Motor neuron (in vitro differentiated cells): ENCODE measurements at regions not wholly inside any gene's neighbourhood (a gene's known extent, or its start where the extent isn't known, plus 50 kb on each side); places are given as distances from the start of the nearest gene placed in this dataset.

Experiments used
- ATAC-seq, 8 experiments: fragments of 200-7000 bp; cut with Tn5 transposase; replicated peaks in 6 of 8; 2 replicates each; pipeline ENCODE4 v1.8.0; 2021; ENCODE audit warnings: mild to moderate bottlenecking in 8 of 8, moderate library complexity in 8 of 8
- H3K27ac ChIP-seq, 2 donors: fragments of 250-450 bp; sonication (Bioruptor Pico); 2 replicates each; pipeline ENCODE4 v1.9.0; 2021; ENCODE audit warnings: antibody characterized with exemption in 2 of 2, mild to moderate bottlenecking in 2 of 2, moderate library complexity in 1 of 2
- H3K4me1 ChIP-seq, 2 donors: fragments of 250-450 bp; sonication (Bioruptor Pico); replicated peaks in 1 of 2; 2 replicates each; pipeline ENCODE4 v1.6.1; 2021; ENCODE audit warnings: antibody characterized with exemption in 2 of 2, mild to moderate bottlenecking in 2 of 2, moderate library complexity in 1 of 2
- H3K4me3 ChIP-seq, 5 donors: fragments of 250-450 bp; sonication (Bioruptor Pico); 2 replicates each; pipeline ENCODE4 v1.9.0; 2021; ENCODE audit warnings: antibody characterized with exemption in 5 of 5, mild to moderate bottlenecking in 5 of 5, moderate library complexity in 4 of 5
- WGBS, 10 experiments: fragments of 450-650 bp; shearing (Covaris generic); methylation state at CpG; one replicate each; pipeline ENCODE4 v1.0.0; 2022; 5-methylcytosine and 5-hydroxymethylcytosine counted together
- in situ Hi-C, 9 experiments: fragments of 400-800 bp; cut with MboI; loops; one replicate each; pipeline ENCODE4 v1.15.0; 2021; ENCODE audit warnings: low sequenced_read_pairs in 9 of 9, low pct_unique_long_range_greater_than_20kb in 2 of 9; ENCODE audit not compliant: unreplicated experiment in 9 of 9

GRCh38 chr5:166499447-166500240 is 1791.8 kb upstream of the WWC1 start:
- Histone ChIP-seq H3K27ac (no peak overlapping the region), H3K4me1 (no peaks in the 10 kb centered on the region), H3K4me3 (no peak overlapping the region)
- no peak for ATAC-seq
- 0 to 100% (median 60%) methylated on average over 1 to 3 of the region's 3 CpGs for WGBS, 10 experiments
- in situ Hi-C loops = no loop called here

GRCh38 chr5:166503506-166503905 is 1787.9 kb upstream of the WWC1 start:
- H3K27ac ChIP-seq = no peak overlapping the region
- 0 to 100% (median 38%) methylated on average over 1 of the region's 1 CpG; no CpG with 5 or more reads in 2 of the 10 experiments for WGBS, 10 experiments
- ATAC-seq = no peak
- no peak overlapping the region for H3K4me3 ChIP-seq
- in situ Hi-C loops = no loop called here
- H3K4me1 ChIP-seq = peaks cover 0 to 2% of the 10 kb centered on the region in 2 donors

GRCh38 chr5:166505067-166505466 is 1786.4 kb upstream of the WWC1 start:
- WGBS, 10 experiments = 0 to 100% (median 38%) methylated on average over 1 to 2 of the region's 2 CpGs; no CpG with 5 or more reads in 3 of the 10 experiments
- in situ Hi-C loops = no loop called here
- Histone ChIP-seq H3K4me1 (peaks cover 0 to 2% of the 10 kb centered on the region in 2 donors), H3K27ac (no peak overlapping the region), H3K4me3 (no peak overlapping the region)
- peak in 1 of 8 experiments; percentile 57 for ATAC-seq

GRCh38 chr5:166505544-166505943 is 1785.9 kb upstream of the WWC1 start:
- in situ Hi-C loops = no loop called here
- Histone ChIP-seq H3K4me1 (peaks cover 0 to 2% of the 10 kb centered on the region in 2 donors), H3K4me3 (no peak overlapping the region), H3K27ac (no peak overlapping the region)
- peak in 3 of 8 experiments; percentile 24 to 67 (median 34) for ATAC-seq

- ATAC-seq = peak in 3 of 8 experiments; percentile 32 to 51 (median 44)
- Histone ChIP-seq H3K4me3 (no peak overlapping the region), H3K27ac (no peak overlapping the region), H3K4me1 (peaks cover 0 to 2% of the 10 kb centered on the region in 2 donors)
- in situ Hi-C loops = no loop called here
- 0 to 100% (median 75%) methylated on average over 1 to 2 of the region's 2 CpGs for WGBS, 10 experiments
Observed at GRCh38 chr5:166507810-166508425, 1783.5 kb upstream of the WWC1 start.

GRCh38 chr5:166509085-166509484 is 1782.4 kb upstream of the WWC1 start:
- in situ Hi-C loops = no loop called here
- ATAC-seq = no peak
- 0 to 79% (median 63%) methylated on average over 1 to 3 of the region's 3 CpGs; no CpG with 5 or more reads in 1 of the 10 experiments for WGBS, 10 experiments
- no peak overlapping the region for H3K4me3 ChIP-seq
- H3K27ac ChIP-seq = no peak overlapping the region
- H3K4me1 ChIP-seq = peaks cover 0 to 2% of the 10 kb centered on the region in 2 donors

- in situ Hi-C loops = no loop called here
- Histone ChIP-seq H3K4me3 (no peak overlapping the region), H3K27ac (no peak overlapping the region), H3K4me1 (peaks cover 0 to 15% of the 10 kb centered on the region in 2 donors)
- 0 to 100% (median 60%) methylated on average over 1 to 5 of the region's 5 CpGs; no CpG with 5 or more reads in 2 of the 10 experiments for WGBS, 10 experiments
- ATAC-seq = no peak
Observed at GRCh38 chr5:166517976-166518375, 1773.5 kb upstream of the WWC1 start.

- no peak for ATAC-seq
- Histone ChIP-seq H3K4me1 (no peaks in the 10 kb centered on the region), H3K4me3 (no peak overlapping the region), H3K27ac (no peak overlapping the region)
- 0 to 100% (median 59%) methylated on average over 1 to 2 of the region's 2 CpGs; no CpG with 5 or more reads in 2 of the 10 experiments for WGBS, 10 experiments
- in situ Hi-C loops = no loop called here
Observed at GRCh38 chr5:166523206-166523605, 1768.2 kb upstream of the WWC1 start.

GRCh38 chr5:166529200-166529599 is 1762.2 kb upstream of the WWC1 start:
- WGBS, 10 experiments = 0 to 50% (median 20%) methylated on average over 1 to 2 of the region's 2 CpGs; no CpG with 5 or more reads in 1 of the 10 experiments

GRCh38 chr5:166532456-166533220 is 1758.8 kb upstream of the WWC1 start:
- in situ Hi-C loops = no loop called here
- Histone ChIP-seq H3K4me3 (no peak overlapping the region), H3K4me1 (peaks cover 0 to 5% of the 10 kb centered on the region in 2 donors), H3K27ac (no peak overlapping the region)
- no peak for ATAC-seq
- 18 to 100% (median 66%) methylated on average over 1 to 5 of the region's 5 CpGs; no CpG with 5 or more reads in 2 of the 10 experiments for WGBS, 10 experiments

More at GRCh38 chr5:166529200-166529599, 1762.2 kb upstream of the WWC1 start:
- peaks cover 0 to 5% of the 10 kb centered on the region in 2 donors for H3K4me1 ChIP-seq
- H3K27ac ChIP-seq = no peak overlapping the region
- in situ Hi-C loops = no loop called here
- no peak overlapping the region for H3K4me3 ChIP-seq
- no peak for ATAC-seq

GRCh38 chr5:166535641-166536040 is 1755.8 kb upstream of the WWC1 start:
- Histone ChIP-seq H3K4me3 (no peak overlapping the region), H3K4me1 (no peaks in the 10 kb centered on the region), H3K27ac (no peak overlapping the region)
- WGBS, 10 experiments = 0 to 74% (median 59%) methylated on average over 1 to 3 of the region's 3 CpGs
- in situ Hi-C loops = no loop called here
- ATAC-seq = no peak

- WGBS, 10 experiments = 0 to 89% (median 69%) methylated on average over 1 to 2 of the region's 2 CpGs; no CpG with 5 or more reads in 1 of the 10 experiments
- ATAC-seq = no peak
- Histone ChIP-seq H3K4me3 (no peak overlapping the region), H3K4me1 (no peaks in the 10 kb centered on the region), H3K27ac (no peak overlapping the region)
- in situ Hi-C loops = no loop called here
Observed at GRCh38 chr5:166540156-166540555, 1751.3 kb upstream of the WWC1 start.

- H3K4me3 ChIP-seq = no peak overlapping the region
- H3K27ac ChIP-seq = no peak overlapping the region
- H3K4me1 ChIP-seq = peaks cover 0 to 7% of the 10 kb centered on the region in 2 donors
- 0 to 67% (median 29%) methylated on average over 1 to 2 of the region's 2 CpGs; no CpG with 5 or more reads in 3 of the 10 experiments for WGBS, 10 experiments
- in situ Hi-C loops = no loop called here
- ATAC-seq = no peak
Observed at GRCh38 chr5:166551384-166551783, 1740.1 kb upstream of the WWC1 start.
